ENCODE measurements at regions not wholly inside any gene's neighbourhood (a gene's known extent, or its start where the extent isn't known, plus 50 kb on each side); places are given as distances from the start of the nearest gene placed in this dataset.

- no peak for DNase-seq
These were observed 353.4 kb upstream of the TBL1XR1 start for GRCh38 chr3:177550667-177551066.

GRCh38 chr3:177551431-177551836 is 354.2 kb upstream of the TBL1XR1 start:
- DNase-seq, result no peak
- WGBS (ENCODE audit: insufficient coverage, low lambda C conversion rate), result 71% methylated on average over 4 of the region's 4 CpGs
- Histone ChIP-seq H3K9me3 (ENCODE audit: control insufficient read depth, low read depth, low read length) (no peaks in the 10 kb centered on the region), H3K4me3 (ENCODE audit: low read length) (no peak overlapping the region), H3K27ac (ENCODE audit: low read length) (no peak overlapping the region), H3K4me1 (ENCODE audit: control insufficient read depth, insufficient read depth, low read length) (no peaks in the 10 kb centered on the region), H3K36me3 (ENCODE audit: control insufficient read depth, insufficient read depth, low read length) (no peaks in the 10 kb centered on the region), H3K27me3 (ENCODE audit: control insufficient read depth, insufficient read depth, low read length) (no peaks in the 10 kb centered on the region)

More at GRCh38 chr3:177550667-177551066, 353.4 kb upstream of the TBL1XR1 start:
- H3K9me3 ChIP-seq (ENCODE audit: control insufficient read depth, low read depth, low read length), result no peaks in the 10 kb centered on the region
- H3K4me1 ChIP-seq (ENCODE audit: control insufficient read depth, insufficient read depth, low read length), result no peaks in the 10 kb centered on the region
- no peak overlapping the region for H3K4me3 ChIP-seq (ENCODE audit: low read length)
- H3K27me3 ChIP-seq (ENCODE audit: control insufficient read depth, insufficient read depth, low read length), result no peaks in the 10 kb centered on the region
- H3K27ac ChIP-seq (ENCODE audit: low read length), result no peak overlapping the region
- H3K36me3 ChIP-seq (ENCODE audit: control insufficient read depth, insufficient read depth, low read length), result no peaks in the 10 kb centered on the region
- WGBS (ENCODE audit: insufficient coverage, low lambda C conversion rate), result no CpG with 5 or more reads among the region's 1 CpG

- DNase-seq, result no peak
- Histone ChIP-seq H3K27me3 (ENCODE audit: control insufficient read depth, insufficient read depth, low read length) (no peaks in the 10 kb centered on the region), H3K4me3 (ENCODE audit: low read length) (no peak overlapping the region), H3K4me1 (ENCODE audit: control insufficient read depth, insufficient read depth, low read length) (no peaks in the 10 kb centered on the region), H3K36me3 (ENCODE audit: control insufficient read depth, insufficient read depth, low read length) (no peaks in the 10 kb centered on the region), H3K27ac (ENCODE audit: low read length) (no peak overlapping the region), H3K9me3 (ENCODE audit: control insufficient read depth, low read depth, low read length) (no peaks in the 10 kb centered on the region)
- no CpG with 5 or more reads among the region's 1 CpG for WGBS (ENCODE audit: insufficient coverage, low lambda C conversion rate)
These were observed 354.8 kb upstream of the TBL1XR1 start for GRCh38 chr3:177552051-177552450.

GRCh38 chr3:177553012-177553411 is 355.7 kb upstream of the TBL1XR1 start:
- DNase-seq, result no peak
- no peak overlapping the region for H3K4me3 ChIP-seq (ENCODE audit: low read length)
- H3K27ac ChIP-seq (ENCODE audit: low read length), result no peak overlapping the region
- H3K27me3 ChIP-seq (ENCODE audit: control insufficient read depth, insufficient read depth, low read length), result no peaks in the 10 kb centered on the region
- H3K4me1 ChIP-seq (ENCODE audit: control insufficient read depth, insufficient read depth, low read length), result no peaks in the 10 kb centered on the region
- no peaks in the 10 kb centered on the region for H3K36me3 ChIP-seq (ENCODE audit: control insufficient read depth, insufficient read depth, low read length)
- H3K9me3 ChIP-seq (ENCODE audit: control insufficient read depth, low read depth, low read length), result no peaks in the 10 kb centered on the region
- no CpG with 5 or more reads among the region's 2 CpGs for WGBS (ENCODE audit: insufficient coverage, low lambda C conversion rate)

- Histone ChIP-seq H3K9me3 (ENCODE audit: control insufficient read depth, low read depth, low read length) (no peaks in the 10 kb centered on the region), H3K27ac (ENCODE audit: low read length) (no peak overlapping the region), H3K27me3 (ENCODE audit: control insufficient read depth, insufficient read depth, low read length) (no peaks in the 10 kb centered on the region), H3K4me1 (ENCODE audit: control insufficient read depth, insufficient read depth, low read length) (no peaks in the 10 kb centered on the region), H3K36me3 (ENCODE audit: control insufficient read depth, insufficient read depth, low read length) (no peaks in the 10 kb centered on the region), H3K4me3 (ENCODE audit: low read length) (no peak overlapping the region)
- no CpG with 5 or more reads among the region's 2 CpGs for WGBS (ENCODE audit: insufficient coverage, low lambda C conversion rate)
- DNase-seq, result no peak
These were observed 356.3 kb upstream of the TBL1XR1 start for GRCh38 chr3:177553579-177553978.

- DNase-seq, result no peak
- Histone ChIP-seq H3K27ac (ENCODE audit: low read length) (no peak overlapping the region), H3K4me3 (ENCODE audit: low read length) (no peak overlapping the region), H3K27me3 (ENCODE audit: control insufficient read depth, insufficient read depth, low read length) (no peaks in the 10 kb centered on the region), H3K36me3 (ENCODE audit: control insufficient read depth, insufficient read depth, low read length) (no peaks in the 10 kb centered on the region), H3K9me3 (ENCODE audit: control insufficient read depth, low read depth, low read length) (no peaks in the 10 kb centered on the region), H3K4me1 (ENCODE audit: control insufficient read depth, insufficient read depth, low read length) (no peaks in the 10 kb centered on the region)
- WGBS (ENCODE audit: insufficient coverage, low lambda C conversion rate), result 100% methylated on average over 1 of the region's 2 CpGs
These were observed 357.8 kb upstream of the TBL1XR1 start for GRCh38 chr3:177554895-177555759.

GRCh38 chr3:177557548-177557947 is 360.3 kb upstream of the TBL1XR1 start:
- no peaks in the 10 kb centered on the region for H3K27me3 ChIP-seq (ENCODE audit: control insufficient read depth, insufficient read depth, low read length)
- no peak overlapping the region for H3K27ac ChIP-seq (ENCODE audit: low read length)
- H3K36me3 ChIP-seq (ENCODE audit: control insufficient read depth, insufficient read depth, low read length), result no peaks in the 10 kb centered on the region
- no peak overlapping the region for H3K4me3 ChIP-seq (ENCODE audit: low read length)
- no peaks in the 10 kb centered on the region for H3K9me3 ChIP-seq (ENCODE audit: control insufficient read depth, low read depth, low read length)
- H3K4me1 ChIP-seq (ENCODE audit: control insufficient read depth, insufficient read depth, low read length), result no peaks in the 10 kb centered on the region
- no peak for DNase-seq
- WGBS (ENCODE audit: insufficient coverage, low lambda C conversion rate), result no CpG with 5 or more reads among the region's 3 CpGs

GRCh38 chr3:177561365-177561764 is 364.1 kb upstream of the TBL1XR1 start:
- Histone ChIP-seq H3K9me3 (ENCODE audit: control insufficient read depth, low read depth, low read length) (no peaks in the 10 kb centered on the region), H3K27me3 (ENCODE audit: control insufficient read depth, insufficient read depth, low read length) (no peaks in the 10 kb centered on the region), H3K4me3 (ENCODE audit: low read length) (no peak overlapping the region), H3K27ac (ENCODE audit: low read length) (no peak overlapping the region), H3K4me1 (ENCODE audit: control insufficient read depth, insufficient read depth, low read length) (no peaks in the 10 kb centered on the region), H3K36me3 (ENCODE audit: control insufficient read depth, insufficient read depth, low read length) (no peaks in the 10 kb centered on the region)
- no peak for DNase-seq
- WGBS (ENCODE audit: insufficient coverage, low lambda C conversion rate), result no CpG with 5 or more reads among the region's 5 CpGs

GRCh38 chr3:177561769-177562392 is 364.6 kb upstream of the TBL1XR1 start:
- Histone ChIP-seq H3K4me1 (ENCODE audit: control insufficient read depth, insufficient read depth, low read length) (no peaks in the 10 kb centered on the region), H3K36me3 (ENCODE audit: control insufficient read depth, insufficient read depth, low read length) (no peaks in the 10 kb centered on the region), H3K27me3 (ENCODE audit: control insufficient read depth, insufficient read depth, low read length) (no peaks in the 10 kb centered on the region), H3K27ac (ENCODE audit: low read length) (no peak overlapping the region), H3K9me3 (ENCODE audit: control insufficient read depth, low read depth, low read length) (no peaks in the 10 kb centered on the region), H3K4me3 (ENCODE audit: low read length) (no peak overlapping the region)
- DNase-seq, result no peak
- WGBS (ENCODE audit: insufficient coverage, low lambda C conversion rate), result 90% methylated on average over 2 of the region's 8 CpGs

GRCh38 chr3:177563243-177563780 is 366.0 kb upstream of the TBL1XR1 start:
- Histone ChIP-seq H3K4me1 (ENCODE audit: control insufficient read depth, insufficient read depth, low read length) (no peaks in the 10 kb centered on the region), H3K36me3 (ENCODE audit: control insufficient read depth, insufficient read depth, low read length) (no peaks in the 10 kb centered on the region), H3K4me3 (ENCODE audit: low read length) (no peak overlapping the region), H3K9me3 (ENCODE audit: control insufficient read depth, low read depth, low read length) (no peaks in the 10 kb centered on the region), H3K27ac (ENCODE audit: low read length) (no peak overlapping the region), H3K27me3 (ENCODE audit: control insufficient read depth, insufficient read depth, low read length) (no peaks in the 10 kb centered on the region)
- DNase-seq, result no peak
- WGBS (ENCODE audit: insufficient coverage, low lambda C conversion rate), result no CpG with 5 or more reads among the region's 3 CpGs

All from large intestine (tissue), 3 donors.